ENCODE measurements at regions not wholly inside any gene's neighbourhood (a gene's known extent, or its start where the extent isn't known, plus 50 kb on each side); places are given as distances from the start of the nearest gene placed in this dataset.

- no peak overlapping the region for H3K4me3 ChIP-seq (replicated peaks; ENCODE audit: low read depth, low read length)
- DNase-seq (ENCODE audit: extremely low read depth, insufficient read length) = no peak
- TF ChIP-seq CTCF (IDR thresholded peaks at IDR 0.05; ENCODE audit: insufficient read depth, low read length, poor library complexity, severe bottlenecking) = no peak
- no peaks in the 10 kb centered on the region for H3K36me3 ChIP-seq (ENCODE audit: control insufficient read depth, insufficient read depth, low read length)
- no peaks in the 10 kb centered on the region for H3K27me3 ChIP-seq (replicated peaks; ENCODE audit: control insufficient read depth, insufficient read depth, low read length)
Measured at GRCh38 chr4:187786190-187786589, 209.4 kb upstream of the ZFP42 start.

- no peak for DNase-seq (ENCODE audit: extremely low read depth, insufficient read length)
- no peak for TF ChIP-seq CTCF (IDR thresholded peaks at IDR 0.05; ENCODE audit: insufficient read depth, low read length, poor library complexity, severe bottlenecking)
- H3K27me3 ChIP-seq (replicated peaks; ENCODE audit: control insufficient read depth, insufficient read depth, low read length) = no peaks in the 10 kb centered on the region
- no peak overlapping the region for H3K4me3 ChIP-seq (replicated peaks; ENCODE audit: low read depth, low read length)
- H3K36me3 ChIP-seq (ENCODE audit: control insufficient read depth, insufficient read depth, low read length) = no peaks in the 10 kb centered on the region
Measured at GRCh38 chr4:187789078-187789477, 206.5 kb upstream of the ZFP42 start.

GRCh38 chr4:187795737-187796136 lies 199.8 kb upstream of the ZFP42 start:
- DNase-seq (ENCODE audit: extremely low read depth, insufficient read length) = no peak
- Histone ChIP-seq H3K27me3 (replicated peaks; ENCODE audit: control insufficient read depth, insufficient read depth, low read length) (no peaks in the 10 kb centered on the region), H3K36me3 (ENCODE audit: control insufficient read depth, insufficient read depth, low read length) (no peaks in the 10 kb centered on the region), H3K4me3 (replicated peaks; ENCODE audit: low read depth, low read length) (no peak overlapping the region)
- TF ChIP-seq CTCF (IDR thresholded peaks at IDR 0.05; ENCODE audit: insufficient read depth, low read length, poor library complexity, severe bottlenecking) = no peak

GRCh38 chr4:187798385-187798784 lies 197.2 kb upstream of the ZFP42 start:
- Histone ChIP-seq H3K36me3 (ENCODE audit: control insufficient read depth, insufficient read depth, low read length) (no peaks in the 10 kb centered on the region), H3K27me3 (replicated peaks; ENCODE audit: control insufficient read depth, insufficient read depth, low read length) (no peaks in the 10 kb centered on the region), H3K4me3 (replicated peaks; ENCODE audit: low read depth, low read length) (no peak overlapping the region)
- no peak for DNase-seq (ENCODE audit: extremely low read depth, insufficient read length)
- no peak for TF ChIP-seq CTCF (IDR thresholded peaks at IDR 0.05; ENCODE audit: insufficient read depth, low read length, poor library complexity, severe bottlenecking)

- TF ChIP-seq CTCF (IDR thresholded peaks at IDR 0.05; ENCODE audit: insufficient read depth, low read length, poor library complexity, severe bottlenecking) = no peak
- no peaks in the 10 kb centered on the region for H3K27me3 ChIP-seq (replicated peaks; ENCODE audit: control insufficient read depth, insufficient read depth, low read length)
- no peaks in the 10 kb centered on the region for H3K36me3 ChIP-seq (ENCODE audit: control insufficient read depth, insufficient read depth, low read length)
- no peak overlapping the region for H3K4me3 ChIP-seq (replicated peaks; ENCODE audit: low read depth, low read length)
- no peak for DNase-seq (ENCODE audit: extremely low read depth, insufficient read length)
Measured at GRCh38 chr4:187799735-187800134, 195.8 kb upstream of the ZFP42 start.

GRCh38 chr4:187811591-187811990 lies 184.0 kb upstream of the ZFP42 start:
- Histone ChIP-seq H3K27me3 (replicated peaks; ENCODE audit: control insufficient read depth, insufficient read depth, low read length) (no peaks in the 10 kb centered on the region), H3K36me3 (ENCODE audit: control insufficient read depth, insufficient read depth, low read length) (no peaks in the 10 kb centered on the region), H3K4me3 (replicated peaks; ENCODE audit: low read depth, low read length) (no peak overlapping the region)
- no peak for DNase-seq (ENCODE audit: extremely low read depth, insufficient read length)
- TF ChIP-seq CTCF (IDR thresholded peaks at IDR 0.05; ENCODE audit: insufficient read depth, low read length, poor library complexity, severe bottlenecking) = no peak

All from GM06990 (cell line).